Fibroblast of lung (primary cell): ENCODE measurements at regions not wholly inside any gene's neighbourhood (a gene's known extent, or its start where the extent isn't known, plus 50 kb on each side); places are given as distances from the start of the nearest gene placed in this dataset.

ENCODE experiments used
- DNase-seq, 2 donors: peaks; one replicate each; pipeline versions ENCODE4 v3.0.0 to v3.0.0-alpha.2; 2010; ENCODE audit warnings: low read depth in 2 of 2
- H2AFZ ChIP-seq: 2 replicates; pipeline ENCODE4 v1.5.1; 2012; ENCODE audit warnings: low read length, control low read depth, inconsistent platforms
- H3K27ac ChIP-seq: 2 replicates; pipeline ENCODE4 v1.5.1; 2011; ENCODE audit warnings: low read length, control low read depth; ENCODE audit not compliant: insufficient read depth
- H3K27me3 ChIP-seq: 2 replicates; pipeline ENCODE4 v1.5.1; 2011; ENCODE audit warnings: mild to moderate bottlenecking, low read length; ENCODE audit not compliant: control insufficient read depth, insufficient read depth
- H3K36me3 ChIP-seq: 2 replicates; pipeline ENCODE4 v1.5.1; 2011; ENCODE audit warnings: low read length; ENCODE audit not compliant: control insufficient read depth, insufficient read depth
- H3K4me1 ChIP-seq: 2 replicates; pipeline ENCODE4 v1.5.1; 2011; ENCODE audit warnings: low read length; ENCODE audit not compliant: control insufficient read depth, insufficient read depth; ENCODE audit errors: extremely low read depth
- H3K4me2 ChIP-seq: 2 replicates; pipeline ENCODE4 v1.5.1; 2011; ENCODE audit warnings: low read length, control low read depth; ENCODE audit not compliant: insufficient read depth; ENCODE audit errors: extremely low read depth
- H3K4me3 ChIP-seq, 4 experiments: fragments of 200-600 bp in 1 of 4; sonication (generic) in 1 of 4; replicated peaks in 1 of 4; 2 replicates each; pipeline ENCODE4 v1.5.1; 2011 to 2016; ENCODE audit warnings: low read length in 4 of 4, low read depth in 3 of 4, mild to moderate bottlenecking in 3 of 4, control low read depth in 2 of 4, inconsistent platforms in 1 of 4, mixed read lengths in 1 of 4; ENCODE audit not compliant: insufficient read depth in 1 of 4; ENCODE audit errors: control extremely low read depth in 1 of 4
- H3K79me2 ChIP-seq: 2 replicates; pipeline ENCODE4 v1.5.1; 2012; ENCODE audit warnings: mild to moderate bottlenecking, low read length, inconsistent platforms; ENCODE audit not compliant: control insufficient read depth, insufficient read depth
- H3K9ac ChIP-seq: 2 replicates; pipeline ENCODE4 v1.5.1; 2011; ENCODE audit warnings: mild to moderate bottlenecking, low read length, control low read depth; ENCODE audit not compliant: insufficient read depth
- H3K9me3 ChIP-seq: 2 replicates; pipeline ENCODE4 v1.5.1; 2012; ENCODE audit warnings: low read depth, low read length; ENCODE audit not compliant: control insufficient read depth, insufficient read depth
- H4K20me1 ChIP-seq: 2 replicates; pipeline ENCODE4 v1.5.1; 2011; ENCODE audit warnings: low read length; ENCODE audit not compliant: control insufficient read depth, insufficient read depth; ENCODE audit errors: extremely low read depth
- EZH2 ChIP-seq: IDR thresholded peaks from 2 replicates; pipeline ENCODE4 v1.5.1; 2012; ENCODE audit warnings: low read length, control low read depth, mild to moderate bottlenecking; ENCODE audit errors: missing control alignments
- TF ChIP-seq, protein P1 (sequence below), 2 donors: IDR thresholded peaks in 1 of 2; conservative IDR thresholded peaks in 1 of 2; 1 replicate in 1 of 2; 2 replicates in 1 of 2; pipeline ENCODE4 v1.5.1; 2011 to 2012; ENCODE audit warnings: low read length in 2 of 2, control low read depth in 1 of 2, inconsistent platforms in 1 of 2, low read depth in 1 of 2, mild to moderate bottlenecking in 1 of 2

DNA sequence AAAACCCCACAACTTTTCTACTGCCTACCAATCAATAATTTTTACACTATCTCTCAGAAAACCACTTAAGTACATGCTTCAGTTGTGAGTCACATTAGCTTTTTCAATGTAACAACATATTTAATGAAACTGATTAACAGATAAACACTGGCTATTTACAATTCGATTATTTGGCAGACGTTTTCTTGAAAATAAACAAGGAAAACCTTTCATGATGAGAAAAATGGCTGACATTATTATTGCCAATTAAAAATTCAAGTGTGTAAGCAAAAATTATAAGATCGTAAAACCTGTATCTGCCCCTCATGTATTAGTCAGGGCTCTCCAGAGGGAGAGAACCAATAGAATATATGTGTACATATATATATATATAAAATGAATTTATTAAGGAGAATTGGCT, 1555.5 kb upstream of the IGFBP7 start:
- no peak for DNase-seq
- H3K27ac ChIP-seq = no peak overlapping the region
- no peaks in the 10 kb centered on the region for H3K36me3 ChIP-seq
- no peaks in the 10 kb centered on the region for H3K9me3 ChIP-seq
- no peak for TF ChIP-seq EZH2
- H3K9ac ChIP-seq = no peak overlapping the region
- no peak overlapping the region for H3K4me3 ChIP-seq
- H3K79me2 ChIP-seq = no peaks in the 10 kb centered on the region
- H2AFZ ChIP-seq = no peak overlapping the region
- no peaks in the 10 kb centered on the region for H3K4me1 ChIP-seq
- H4K20me1 ChIP-seq = no peaks in the 10 kb centered on the region
- H3K27me3 ChIP-seq = no peaks in the 10 kb centered on the region
- H3K4me2 ChIP-seq = no peak overlapping the region

DNA sequence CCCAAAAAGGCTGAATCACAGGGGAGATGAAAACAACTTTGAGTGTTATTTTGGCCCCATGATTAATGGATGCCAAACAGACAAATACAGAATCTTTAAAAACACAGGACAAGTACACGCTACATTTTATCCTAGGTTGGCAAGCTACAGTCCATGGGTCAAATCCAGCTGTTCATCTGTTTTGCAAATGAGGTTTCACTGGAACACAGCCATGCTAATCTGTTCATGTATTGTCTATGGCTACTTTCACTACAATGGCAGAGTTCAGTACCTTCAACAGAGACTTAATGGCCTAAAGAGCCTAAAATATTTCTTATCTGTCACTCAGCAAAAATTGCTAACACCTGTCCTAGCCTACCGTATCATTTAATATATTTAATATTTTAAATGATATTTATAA, 1548.5 kb upstream of the IGFBP7 start:
- Histone ChIP-seq H3K4me1 (no peaks in the 10 kb centered on the region), H4K20me1 (no peaks in the 10 kb centered on the region), H2AFZ (no peak overlapping the region), H3K27ac (no peak overlapping the region), H3K27me3 (no peaks in the 10 kb centered on the region), H3K79me2 (no peaks in the 10 kb centered on the region), H3K9me3 (no peaks in the 10 kb centered on the region), H3K36me3 (no peaks in the 10 kb centered on the region), H3K9ac (no peak overlapping the region), H3K4me3 (no peak overlapping the region), H3K4me2 (no peak overlapping the region)
- TF ChIP-seq EZH2 = no peak
- TF ChIP-seq, protein P1, sequence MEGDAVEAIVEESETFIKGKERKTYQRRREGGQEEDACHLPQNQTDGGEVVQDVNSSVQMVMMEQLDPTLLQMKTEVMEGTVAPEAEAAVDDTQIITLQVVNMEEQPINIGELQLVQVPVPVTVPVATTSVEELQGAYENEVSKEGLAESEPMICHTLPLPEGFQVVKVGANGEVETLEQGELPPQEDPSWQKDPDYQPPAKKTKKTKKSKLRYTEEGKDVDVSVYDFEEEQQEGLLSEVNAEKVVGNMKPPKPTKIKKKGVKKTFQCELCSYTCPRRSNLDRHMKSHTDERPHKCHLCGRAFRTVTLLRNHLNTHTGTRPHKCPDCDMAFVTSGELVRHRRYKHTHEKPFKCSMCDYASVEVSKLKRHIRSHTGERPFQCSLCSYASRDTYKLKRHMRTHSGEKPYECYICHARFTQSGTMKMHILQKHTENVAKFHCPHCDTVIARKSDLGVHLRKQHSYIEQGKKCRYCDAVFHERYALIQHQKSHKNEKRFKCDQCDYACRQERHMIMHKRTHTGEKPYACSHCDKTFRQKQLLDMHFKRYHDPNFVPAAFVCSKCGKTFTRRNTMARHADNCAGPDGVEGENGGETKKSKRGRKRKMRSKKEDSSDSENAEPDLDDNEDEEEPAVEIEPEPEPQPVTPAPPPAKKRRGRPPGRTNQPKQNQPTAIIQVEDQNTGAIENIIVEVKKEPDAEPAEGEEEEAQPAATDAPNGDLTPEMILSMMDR (conservative IDR thresholded peaks at IDR 0.05 in 1 of 2, IDR thresholded peaks at IDR 0.05 in 1 of 2; ENCODE audit: low read depth in 1 of 2, low read length in 2 of 2) = no peak
- no peak for DNase-seq

DNA sequence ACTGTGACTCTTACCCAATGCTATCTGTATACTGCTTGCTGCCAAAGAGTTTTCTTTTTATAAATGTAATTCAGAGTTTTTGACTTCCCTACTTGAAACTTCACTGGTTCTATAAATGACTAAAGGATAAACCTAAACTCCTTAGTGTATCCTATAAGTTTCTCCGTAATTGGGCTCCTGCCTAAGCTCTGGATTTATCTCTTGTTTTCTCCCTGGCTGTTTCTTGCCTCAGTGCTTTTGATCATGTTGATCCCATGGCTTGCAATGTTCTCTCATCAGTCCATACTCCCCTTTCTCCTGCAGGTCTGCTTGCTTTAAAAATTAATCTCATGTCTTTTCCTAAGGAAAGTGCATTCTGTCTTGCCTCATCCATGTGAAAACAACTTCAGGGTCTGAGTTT, 1543.1 kb upstream of the IGFBP7 start:
- no peak overlapping the region for H3K4me2 ChIP-seq
- no peak overlapping the region for H3K9ac ChIP-seq
- no peaks in the 10 kb centered on the region for H3K27me3 ChIP-seq
- H2AFZ ChIP-seq = no peak overlapping the region
- no peak overlapping the region for H3K4me3 ChIP-seq
- no peak overlapping the region for H3K27ac ChIP-seq
- no peaks in the 10 kb centered on the region for H3K79me2 ChIP-seq
- no peak for TF ChIP-seq EZH2
- TF ChIP-seq, protein P1 (conservative IDR thresholded peaks at IDR 0.05 in 1 of 2, IDR thresholded peaks at IDR 0.05 in 1 of 2; ENCODE audit: low read depth in 1 of 2, low read length in 2 of 2) = no peak
- H3K4me1 ChIP-seq = no peaks in the 10 kb centered on the region
- no peak for DNase-seq
- H3K9me3 ChIP-seq = no peaks in the 10 kb centered on the region
- no peaks in the 10 kb centered on the region for H4K20me1 ChIP-seq
- H3K36me3 ChIP-seq = no peaks in the 10 kb centered on the region
